BLaER1 treated with 17β-estradiol and CSF1 and Interleukin-3, amounts not matched to agents 10 nM and 100 nM (cell line): ENCODE measurements at regions not wholly inside any gene's neighbourhood (a gene's known extent, or its start where the extent isn't known, plus 50 kb on each side); places are given as distances from the start of the nearest gene placed in this dataset.

Source experiments
- H3K27ac ChIP-seq, 11 experiments: shearing (Covaris generic); formaldehyde crosslinking; 2 replicates each; pipeline ENCODE4 v1.8.1; 2022
- H3K27me3 ChIP-seq, 11 experiments: shearing (Covaris generic); formaldehyde crosslinking; 2 replicates each; pipeline ENCODE4 v1.8.1; 2022
- H3K36me3 ChIP-seq, 11 experiments: shearing (Covaris generic); formaldehyde crosslinking; 2 replicates each; pipeline ENCODE4 v1.8.1; 2022
- H3K4me1 ChIP-seq, 10 experiments: shearing (Covaris generic); formaldehyde crosslinking; 2 replicates each; pipeline ENCODE4 v1.8.1; 2022
- H3K4me2 ChIP-seq, 11 experiments: shearing (Covaris generic); formaldehyde crosslinking; 2 replicates each; pipeline ENCODE4 v1.8.1; 2022
- H3K4me3 ChIP-seq, 10 experiments: shearing (Covaris generic); formaldehyde crosslinking; 2 replicates each; pipeline ENCODE4 v1.8.1; 2022
- H3K9ac ChIP-seq, 11 experiments: shearing (Covaris generic); formaldehyde crosslinking; 2 replicates each; pipeline ENCODE4 v1.8.1; 2022
- H3K9me3 ChIP-seq, 11 experiments: shearing (Covaris generic); formaldehyde crosslinking; replicated peaks in 1 of 11; 2 replicates each; pipeline ENCODE4 v1.8.1; 2022
- H4K20me1 ChIP-seq, 11 experiments: shearing (Covaris generic); formaldehyde crosslinking; 2 replicates each; pipeline ENCODE4 v1.8.1; 2022
- Cebpa-rat ChIP-seq, 11 experiments: shearing (Covaris generic); IDR thresholded peaks; 2 replicates each; pipeline ENCODE4 v1.8.1; 2022

DNA sequence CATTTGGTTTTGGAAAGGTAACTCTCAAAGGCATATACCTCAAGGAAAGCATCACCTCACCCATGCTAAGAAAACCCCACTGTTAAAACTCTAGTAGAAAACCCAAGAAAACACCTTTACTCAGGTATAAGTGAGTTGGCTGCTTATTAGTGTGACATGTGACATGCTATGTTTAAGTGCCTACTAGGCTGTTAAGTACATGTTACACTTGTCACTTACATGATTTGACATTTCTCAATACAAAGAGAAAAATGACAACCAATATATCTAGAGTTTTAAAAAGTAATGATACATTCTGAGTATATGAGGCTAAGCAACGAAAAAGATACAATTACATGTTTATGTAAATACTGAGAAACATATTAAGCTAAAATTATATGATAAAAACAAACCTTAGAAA, 1548.3 kb upstream of the TENM3 start:
- Histone ChIP-seq H3K27ac (no peak overlapping the region), H3K27me3 (no peaks in the 10 kb centered on the region), H3K4me1 (no peaks in the 10 kb centered on the region), H3K4me2 (no peak overlapping the region), H4K20me1 (no peaks in the 10 kb centered on the region), H3K9ac (no peak overlapping the region), H3K9me3 (peaks cover 6 to 26% (median 20%) of the 10 kb centered on the region in 11 experiments; a peak in 21 of 22 replicates), H3K36me3 (no peaks in the 10 kb centered on the region), H3K4me3 (no peak overlapping the region)
- no peak for TF ChIP-seq Cebpa-rat (IDR thresholded peaks at IDR 0.05)

DNA sequence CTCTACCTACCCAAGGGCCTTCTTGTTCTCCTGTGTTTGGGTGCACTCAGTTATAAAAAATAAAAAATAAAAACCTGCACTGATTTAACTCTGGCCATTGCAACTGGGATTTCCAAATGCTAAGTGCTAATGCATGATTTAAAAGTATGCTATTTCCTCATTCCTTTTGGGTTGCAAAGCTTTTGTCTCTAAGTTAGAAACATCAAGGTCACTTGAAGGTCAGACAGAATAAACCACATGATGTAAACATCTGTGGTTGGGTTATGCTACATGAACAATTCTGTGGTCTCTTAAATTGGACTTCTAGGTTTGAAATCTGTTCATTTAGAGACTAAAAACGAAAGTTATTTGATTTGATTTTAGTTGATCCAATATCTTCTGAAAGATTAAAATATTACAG, 1547.4 kb upstream of the TENM3 start:
- no peak overlapping the region for H3K27ac ChIP-seq
- no peaks in the 10 kb centered on the region for H3K4me1 ChIP-seq
- no peaks in the 10 kb centered on the region for H4K20me1 ChIP-seq
- peaks cover 6 to 26% (median 20%) of the 10 kb centered on the region in 11 experiments; a peak in 21 of 22 replicates for H3K9me3 ChIP-seq
- H3K9ac ChIP-seq = no peak overlapping the region
- H3K27me3 ChIP-seq = no peaks in the 10 kb centered on the region
- H3K4me3 ChIP-seq = no peak overlapping the region
- no peaks in the 10 kb centered on the region for H3K36me3 ChIP-seq
- TF ChIP-seq Cebpa-rat (IDR thresholded peaks at IDR 0.05) = no peak
- no peak overlapping the region for H3K4me2 ChIP-seq

DNA sequence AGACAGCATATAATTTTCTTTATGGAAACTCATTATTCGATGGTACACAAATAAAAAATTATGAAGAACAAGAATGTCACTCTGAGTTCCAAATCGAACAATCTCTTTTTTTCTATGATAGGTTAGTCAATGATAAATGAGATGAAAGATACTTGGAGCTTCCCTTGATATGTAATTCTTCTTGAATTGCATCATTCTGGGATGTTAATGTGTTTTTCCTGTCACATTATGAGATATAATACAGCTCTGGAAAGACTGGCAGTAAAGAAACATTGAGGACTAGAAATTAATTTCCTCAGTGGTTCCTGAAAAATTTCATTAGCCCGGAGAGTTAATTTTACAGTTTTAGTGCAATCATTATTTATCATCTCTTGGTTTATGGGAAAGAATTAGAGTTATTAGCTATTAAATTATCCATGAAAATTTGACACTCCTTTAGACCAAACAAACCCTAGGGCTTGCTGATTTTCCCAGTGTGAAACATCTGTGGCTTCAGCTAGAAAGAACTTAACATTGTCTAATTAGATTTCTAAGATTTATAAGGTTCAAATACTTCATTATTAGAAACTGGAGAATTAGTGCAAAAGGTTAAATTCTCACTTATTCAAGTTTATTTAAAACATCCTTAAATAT, 1546.6 kb upstream of the TENM3 start:
- TF ChIP-seq Cebpa-rat (IDR thresholded peaks at IDR 0.05) = no peak
- Histone ChIP-seq H4K20me1 (no peaks in the 10 kb centered on the region), H3K4me1 (no peaks in the 10 kb centered on the region), H3K27ac (no peak overlapping the region), H3K4me2 (no peak overlapping the region), H3K27me3 (no peaks in the 10 kb centered on the region), H3K4me3 (no peak overlapping the region), H3K9me3 (peaks cover 6 to 26% (median 20%) of the 10 kb centered on the region in 11 experiments; a peak in 21 of 22 replicates), H3K36me3 (no peaks in the 10 kb centered on the region), H3K9ac (no peak overlapping the region)

DNA sequence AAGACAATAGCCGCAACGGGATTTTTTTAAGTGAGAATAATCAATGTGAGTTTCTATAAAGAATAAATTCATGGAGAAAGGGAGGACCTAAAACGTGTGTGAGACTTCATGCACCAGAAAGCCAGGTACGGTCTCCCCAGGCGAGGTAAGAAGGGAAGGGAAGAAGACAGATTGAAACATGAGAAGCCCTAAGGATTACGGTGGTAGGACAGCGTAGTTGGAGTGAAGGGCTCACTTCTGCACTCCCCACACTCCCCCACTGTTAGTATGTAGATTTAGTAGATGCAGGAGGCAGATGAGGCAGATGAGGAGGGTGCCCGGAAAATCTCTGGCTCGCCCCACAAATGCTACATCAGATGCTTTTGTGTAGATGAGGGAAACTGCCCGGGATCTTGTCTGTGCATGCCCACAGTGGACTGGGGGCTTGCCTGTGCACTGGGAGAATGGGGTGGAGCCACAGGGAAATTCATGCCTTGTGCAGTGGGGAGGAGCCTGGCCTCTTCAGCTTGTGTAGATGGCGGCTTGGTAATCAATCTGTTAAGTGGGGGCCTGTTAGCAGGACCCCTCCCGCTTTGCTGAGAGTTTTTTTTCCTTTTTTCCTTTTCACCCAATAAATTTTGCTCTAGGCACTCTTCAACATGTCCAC, 1544.5 kb upstream of the TENM3 start:
- Histone ChIP-seq H3K36me3 (no peaks in the 10 kb centered on the region), H3K27me3 (no peaks in the 10 kb centered on the region), H3K4me3 (no peak overlapping the region), H3K27ac (no peak overlapping the region), H3K9ac (no peak overlapping the region), H3K9me3 (peaks cover 6 to 13% (median 12%) of the 10 kb centered on the region in 11 experiments; a peak in 20 of 22 replicates), H3K4me1 (no peaks in the 10 kb centered on the region), H3K4me2 (no peak overlapping the region), H4K20me1 (no peaks in the 10 kb centered on the region)
- TF ChIP-seq Cebpa-rat (IDR thresholded peaks at IDR 0.05) = no peak

DNA sequence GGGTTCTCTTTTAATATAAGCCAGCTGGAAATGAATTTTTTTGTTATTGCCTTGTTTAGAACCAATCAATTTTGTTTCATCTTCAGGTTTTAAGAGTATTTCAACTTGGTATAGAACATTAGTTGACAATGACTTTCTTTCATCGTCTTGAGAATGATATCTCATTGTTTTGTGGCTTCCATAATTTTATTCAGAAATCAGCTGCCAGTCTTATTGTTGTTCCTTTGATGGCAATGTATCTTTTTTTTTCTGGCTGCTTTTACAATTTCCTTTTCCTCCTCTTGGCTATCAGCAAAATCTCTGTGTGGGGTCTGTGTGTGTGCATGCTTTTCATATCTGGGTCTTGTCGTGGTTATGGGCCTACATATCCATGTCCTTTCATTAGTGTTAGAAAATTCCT, 1536.4 kb upstream of the TENM3 start:
- H3K27ac ChIP-seq = no peak overlapping the region
- no peaks in the 10 kb centered on the region for H3K27me3 ChIP-seq
- no peaks in the 10 kb centered on the region for H3K36me3 ChIP-seq
- H3K4me2 ChIP-seq = no peak overlapping the region
- H3K4me3 ChIP-seq = no peak overlapping the region
- no peaks in the 10 kb centered on the region for H4K20me1 ChIP-seq
- no peak for TF ChIP-seq Cebpa-rat (IDR thresholded peaks at IDR 0.05)
- no peaks in the 10 kb centered on the region for H3K4me1 ChIP-seq
- no peak overlapping the region for H3K9ac ChIP-seq
- H3K9me3 ChIP-seq = peaks cover 0 to 6% (median 0%) of the 10 kb centered on the region in 11 experiments; a peak in 3 of 22 replicates

GRCh38 chr4:180710628-180711337, 1532.4 kb upstream of the TENM3 start:
- H3K4me3 ChIP-seq = no peak overlapping the region
- no peaks in the 10 kb centered on the region for H3K36me3 ChIP-seq
- no peak overlapping the region for H3K9ac ChIP-seq
- H4K20me1 ChIP-seq = no peaks in the 10 kb centered on the region
- peaks cover 0 to 6% (median 0%) of the 10 kb centered on the region in 11 experiments; a peak in 3 of 22 replicates for H3K9me3 ChIP-seq
- H3K4me1 ChIP-seq = no peaks in the 10 kb centered on the region
- TF ChIP-seq Cebpa-rat (IDR thresholded peaks at IDR 0.05) = no peak
- H3K4me2 ChIP-seq = no peak overlapping the region
- H3K27ac ChIP-seq = no peak overlapping the region
- H3K27me3 ChIP-seq = no peaks in the 10 kb centered on the region

DNA sequence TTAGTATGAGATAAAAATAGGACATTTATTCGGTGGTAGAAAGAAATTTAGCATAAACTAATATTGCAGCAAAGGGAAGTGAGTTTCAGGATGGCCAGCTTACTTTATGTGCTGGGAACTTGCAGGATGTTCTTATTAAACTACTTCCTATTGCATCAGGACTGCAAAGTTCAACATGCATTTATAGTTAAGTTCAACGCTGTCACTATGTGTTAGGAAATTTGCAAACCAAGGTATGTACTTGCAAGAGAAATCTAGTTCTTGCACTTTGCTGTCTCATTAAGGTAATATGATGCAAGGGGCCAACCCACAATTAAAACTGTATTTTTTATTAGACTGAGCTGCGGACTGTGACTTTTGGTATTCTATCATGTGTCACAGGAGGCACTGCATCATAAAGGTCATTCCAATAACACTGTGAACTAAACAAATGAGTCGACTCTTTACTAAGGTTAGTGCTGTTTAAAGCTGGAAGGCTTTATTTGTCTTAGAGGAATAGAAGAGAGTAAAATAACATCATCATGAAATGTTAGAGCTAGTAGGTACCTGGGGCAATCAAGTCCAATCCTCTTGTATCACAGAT, 1525.7 kb upstream of the TENM3 start:
- Histone ChIP-seq H3K27ac (no peak overlapping the region), H3K4me2 (no peak overlapping the region), H4K20me1 (no peaks in the 10 kb centered on the region), H3K9me3 (no peaks in the 10 kb centered on the region), H3K36me3 (no peaks in the 10 kb centered on the region), H3K4me3 (no peak overlapping the region), H3K9ac (no peak overlapping the region), H3K27me3 (no peaks in the 10 kb centered on the region), H3K4me1 (no peaks in the 10 kb centered on the region)
- no peak for TF ChIP-seq Cebpa-rat (IDR thresholded peaks at IDR 0.05)

DNA sequence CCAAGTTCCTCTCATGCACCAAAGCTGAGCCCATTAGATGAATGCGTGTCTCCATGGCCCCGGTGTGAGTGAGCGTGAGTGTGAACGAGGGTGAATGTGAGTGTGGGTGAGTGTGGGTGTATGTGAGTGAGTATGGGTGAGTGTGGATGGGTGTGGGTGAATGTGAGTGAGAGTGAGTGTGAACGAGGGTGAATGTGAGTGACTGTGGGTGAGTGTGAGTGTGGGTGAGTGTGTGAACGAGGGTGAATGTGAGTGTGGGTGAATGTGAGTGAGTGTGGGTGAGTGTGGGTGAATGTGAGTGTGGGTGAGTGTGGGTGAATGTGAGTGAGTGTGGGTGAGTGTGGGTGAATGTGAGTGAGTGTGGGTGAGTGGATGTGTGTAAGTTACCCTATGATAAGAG, 1521.8 kb upstream of the TENM3 start:
- no peak overlapping the region for H3K9ac ChIP-seq
- TF ChIP-seq Cebpa-rat (IDR thresholded peaks at IDR 0.05) = no peak
- no peaks in the 10 kb centered on the region for H3K9me3 ChIP-seq
- H3K4me1 ChIP-seq = no peaks in the 10 kb centered on the region
- no peaks in the 10 kb centered on the region for H4K20me1 ChIP-seq
- H3K27me3 ChIP-seq = no peaks in the 10 kb centered on the region
- no peak overlapping the region for H3K4me2 ChIP-seq
- H3K27ac ChIP-seq = no peak overlapping the region
- no peaks in the 10 kb centered on the region for H3K36me3 ChIP-seq
- no peak overlapping the region for H3K4me3 ChIP-seq

DNA sequence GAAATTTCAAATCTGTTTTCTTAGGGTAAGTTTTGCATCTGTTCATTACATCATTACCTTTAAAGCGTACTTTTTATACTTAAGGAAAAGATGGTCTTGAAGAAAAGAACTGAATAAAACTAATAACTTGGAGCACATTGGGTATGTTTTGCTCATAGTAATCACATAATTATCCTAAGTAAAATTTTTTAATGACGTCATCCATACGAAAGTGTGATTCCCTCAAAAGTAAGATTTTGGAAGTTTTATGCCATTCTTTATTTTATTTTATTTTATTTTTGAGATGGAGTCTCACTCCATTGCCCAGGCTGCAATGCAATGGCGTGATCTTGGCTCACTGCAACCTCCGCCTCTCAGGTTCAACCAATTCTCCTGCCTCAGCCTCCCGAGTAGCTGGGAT, 1516.6 kb upstream of the TENM3 start:
- Histone ChIP-seq H3K4me1 (no peaks in the 10 kb centered on the region), H3K27ac (no peak overlapping the region)
- TF ChIP-seq Cebpa-rat (IDR thresholded peaks at IDR 0.05) = no peak

More for the DNA sequence above, 1516.6 kb upstream of the TENM3 start:
- H3K36me3 ChIP-seq = no peaks in the 10 kb centered on the region
- no peaks in the 10 kb centered on the region for H3K27me3 ChIP-seq
- H3K9ac ChIP-seq = no peak overlapping the region
- H3K4me2 ChIP-seq = no peak overlapping the region
- peaks cover 0 to 9% (median 0%) of the 10 kb centered on the region in 11 experiments; a peak in 7 of 22 replicates for H3K9me3 ChIP-seq
- no peak overlapping the region for H3K4me3 ChIP-seq
- no peaks in the 10 kb centered on the region for H4K20me1 ChIP-seq
